ENCODE measurements at regions not wholly inside any gene's neighbourhood (a gene's known extent, or its start where the extent isn't known, plus 50 kb on each side); places are given as distances from the start of the nearest gene placed in this dataset.

- Histone ChIP-seq H4K91ac (replicated peaks; ENCODE audit: insufficient read length, low read length) (no peak overlapping the region), H2AK5ac (ENCODE audit: low read depth, low read length) (no peak overlapping the region), H3K4me3 (ENCODE audit: extremely low read depth in 1 of 4, insufficient read depth in 2 of 4, low read depth in 3 of 4, low read length in 4 of 4) (no peak overlapping the region), H4K8ac (ENCODE audit: extremely low read depth, insufficient read depth, low read length) (no peak overlapping the region), H3K56ac (replicated peaks; ENCODE audit: insufficient read length, low read depth, low read length) (no peak overlapping the region), H2BK120ac (replicated peaks; ENCODE audit: low read depth, low read length) (no peak overlapping the region), H3K18ac (ENCODE audit: extremely low read depth, low read length) (no peak overlapping the region), H4K20me1 (replicated peaks in 1 of 2; ENCODE audit: control insufficient read depth in 1 of 2, insufficient read depth in 2 of 2, low read length in 2 of 2) (no peaks in the 10 kb centered on the region), H2BK12ac (ENCODE audit: low read depth, low read length) (no peak overlapping the region), H3K4me1 (replicated peaks in 1 of 4; ENCODE audit: control insufficient read depth in 3 of 4, insufficient read depth in 4 of 4, low read length in 3 of 4) (no peaks in the 10 kb centered on the region), H3K27ac (ENCODE audit: low read depth, low read length) (no peak overlapping the region), H3K4ac (replicated peaks; ENCODE audit: insufficient read length, low read depth, low read length) (no peak overlapping the region), H4K5ac (ENCODE audit: insufficient read length, low read depth, low read length) (no peak overlapping the region), H3K9me3 (ENCODE audit: insufficient read depth in 2 of 2, low read depth in 1 of 2, low read length in 1 of 2) (no peaks in the 10 kb centered on the region; a peak in 1 of 4 replicates), H3K27me3 (replicated peaks in 1 of 4; ENCODE audit: control insufficient read depth in 3 of 4, extremely low read depth in 1 of 4, insufficient read depth in 3 of 4, low read length in 3 of 4) (peaks cover 0 to 2% (median 0%) of the 10 kb centered on the region in 4 experiments; a peak in 1 of 7 replicates), H3K79me2 (ENCODE audit: control insufficient read depth in 1 of 2, insufficient read depth in 2 of 2, low read length in 2 of 2) (no peaks in the 10 kb centered on the region), H3K9ac (replicated peaks in 1 of 4; ENCODE audit: extremely low read depth in 1 of 4, low read depth in 3 of 4, low read length in 3 of 4) (no peak overlapping the region), H3K79me1 (ENCODE audit: low read depth, low read length) (no peaks in the 10 kb centered on the region), H3K23ac (ENCODE audit: insufficient read length) (no peak overlapping the region), H3K14ac (ENCODE audit: insufficient read length) (no peak overlapping the region), H2AFZ (ENCODE audit: low read length) (no peak overlapping the region), H2BK5ac (ENCODE audit: low read depth, low read length) (no peak overlapping the region), H2BK15ac (ENCODE audit: low read length) (no peak overlapping the region), H2BK20ac (ENCODE audit: low read length) (no peak overlapping the region), H3K23me2 (ENCODE audit: low read depth, low read length) (no peaks in the 10 kb centered on the region), H3K4me2 (ENCODE audit: insufficient read depth in 1 of 2, low read depth in 2 of 2, low read length in 2 of 2) (no peak overlapping the region), H3K36me3 (ENCODE audit: control insufficient read depth in 2 of 4, insufficient read depth in 4 of 4, low read length in 3 of 4) (no peaks in the 10 kb centered on the region)
- CTCF ChIA-PET (ENCODE audit: partially characterized antibody): no interaction called here
- 89% methylated on average over 26 of the region's 29 CpGs; no CpG with 5 or more reads in 1 of the 2 experiments for WGBS, 2 experiments (ENCODE audit: extremely low coverage in 1 of 2, insufficient coverage in 1 of 2, insufficient read length in 1 of 2, insufficient replicate concordance in 2 of 2, low coverage in 1 of 2, low lambda C conversion rate in 2 of 2, missing lambda C conversion rate in 1 of 2)
- POLR2A ChIA-PET (ENCODE audit: partially characterized antibody): no interaction called here
- FAIRE-seq: no peak
- no peak for DNase-seq (ENCODE audit: low read depth in 1 of 2, low spot score in 2 of 2)
- TF ChIP-seq RAD21 (IDR thresholded peaks at IDR 0.05 in 1 of 2, conservative IDR thresholded peaks at IDR 0.05 in 1 of 2; ENCODE audit: low read depth in 2 of 2, low read length in 2 of 2) (peak in 1 of 2 experiments; percentile 11; a peak in 1 of 4 replicates), EGR1 (IDR thresholded peaks at IDR 0.05; ENCODE audit: borderline replicate concordance, low read depth, low read length) (no peak)
Observed at GRCh38 chr2:240383871-240384700, 51.4 kb upstream of the GPC1 start.

Measured in H1 (cell line).